ENCODE measurements at regions not wholly inside any gene's neighbourhood (a gene's known extent, or its start where the extent isn't known, plus 50 kb on each side); places are given as distances from the start of the nearest gene placed in this dataset.
"Not testable (repeated sequence)": the region's sequence is repeated elsewhere in the genome, so short reads cannot be mapped to it uniquely, and the experiment has no call there.

DNA sequence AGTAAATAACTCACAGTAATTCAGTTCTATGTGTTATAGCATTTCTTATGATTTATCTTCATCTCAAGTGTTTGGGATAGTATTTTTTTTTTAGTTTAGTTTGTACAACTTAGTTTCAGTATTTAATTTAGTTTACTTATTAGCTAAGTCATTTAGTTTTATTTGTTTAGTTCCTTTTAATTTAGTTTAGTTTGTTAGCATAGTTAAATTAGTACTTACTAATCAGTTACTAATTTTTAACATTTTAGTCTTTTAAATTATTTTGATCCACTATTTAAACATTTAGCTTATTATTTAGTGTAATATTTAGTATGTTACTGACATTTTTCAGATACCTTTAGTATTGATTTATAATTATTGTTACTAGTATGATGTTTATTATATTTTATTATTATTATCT is 85.2 kb upstream of the SIPA1L2 start:
- no peak for DNase-seq

GRCh38 chr1:232717911-232718310 is 87.3 kb upstream of the MAP10 start:
- DNase-seq: not testable (repeated sequence)

DNA sequence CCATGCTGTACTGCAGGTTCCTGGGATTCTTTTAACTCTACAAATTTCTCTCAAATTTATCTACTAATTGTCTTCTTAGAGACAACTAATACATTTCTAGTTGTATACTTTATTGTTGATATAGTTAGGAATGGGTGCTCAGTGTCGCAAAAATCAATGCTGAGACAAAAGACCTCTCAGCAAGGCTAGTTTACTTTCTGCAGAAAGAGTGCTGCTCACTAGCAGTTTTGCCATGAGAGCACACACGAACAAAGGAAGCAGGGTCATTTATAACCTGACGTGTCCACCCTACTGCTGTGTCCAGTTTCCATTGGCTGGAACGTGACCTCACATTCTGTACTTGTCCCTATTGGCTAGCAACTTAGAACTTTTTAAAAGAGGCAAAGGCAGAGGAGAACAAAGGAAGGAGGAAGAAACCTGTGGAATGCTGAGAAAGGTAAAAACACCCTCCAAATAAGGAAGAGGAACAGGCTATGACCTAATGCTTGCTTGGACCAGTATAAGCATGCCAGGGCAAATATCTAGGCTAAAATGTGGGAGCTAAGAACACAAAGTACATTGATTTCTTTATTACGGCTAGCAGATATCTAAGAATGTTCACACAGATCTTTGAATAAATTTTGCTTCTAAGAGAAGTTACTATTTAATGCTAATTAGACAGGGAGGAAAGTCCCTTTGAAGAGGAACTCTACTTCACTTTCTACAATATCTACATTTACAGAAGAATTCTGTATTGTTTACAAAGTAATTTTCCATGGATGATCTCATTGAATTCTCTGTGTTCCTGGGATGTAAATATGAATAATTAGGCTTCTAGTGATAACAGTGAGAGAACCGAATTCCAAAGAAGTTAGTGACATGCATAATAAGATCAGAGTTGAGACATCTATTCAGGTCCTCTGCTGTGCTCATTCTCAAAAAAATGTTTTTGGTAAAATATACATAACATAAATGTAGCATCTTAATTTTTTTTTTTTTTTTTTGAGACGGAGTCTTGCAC is 86.0 kb upstream of the MAP10 start:
- DNase-seq: no peak

DNA sequence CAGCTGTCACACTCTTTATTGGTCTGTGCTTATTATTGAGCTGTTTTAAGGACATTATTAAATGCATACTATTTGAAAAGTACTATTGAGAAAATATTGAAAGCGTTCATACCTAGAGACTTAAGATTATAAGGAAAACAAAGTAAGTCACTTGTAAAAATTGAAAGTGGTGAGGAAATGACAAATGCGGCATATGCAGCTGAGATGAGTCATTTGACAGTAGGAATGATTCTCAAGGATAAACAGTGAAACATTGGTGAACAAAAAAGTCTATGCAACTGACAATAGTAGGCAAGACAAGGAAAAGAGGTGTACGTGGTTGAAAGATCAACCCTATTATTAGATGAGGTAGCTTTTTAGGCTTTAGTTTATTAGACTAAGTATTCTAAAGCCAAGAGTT is 82.6 kb upstream of the MAP10 start:
- no peak for DNase-seq

- no peak for DNase-seq
Observed at GRCh38 chr1:232725305-232726047, 79.7 kb upstream of the MAP10 start.

GRCh38 chr1:232726048-232726779 is 79.0 kb upstream of the MAP10 start:
- DNase-seq: no peak

GRCh38 chr1:232728507-232729263 is 76.5 kb upstream of the MAP10 start:
- no peak for DNase-seq

DNA sequence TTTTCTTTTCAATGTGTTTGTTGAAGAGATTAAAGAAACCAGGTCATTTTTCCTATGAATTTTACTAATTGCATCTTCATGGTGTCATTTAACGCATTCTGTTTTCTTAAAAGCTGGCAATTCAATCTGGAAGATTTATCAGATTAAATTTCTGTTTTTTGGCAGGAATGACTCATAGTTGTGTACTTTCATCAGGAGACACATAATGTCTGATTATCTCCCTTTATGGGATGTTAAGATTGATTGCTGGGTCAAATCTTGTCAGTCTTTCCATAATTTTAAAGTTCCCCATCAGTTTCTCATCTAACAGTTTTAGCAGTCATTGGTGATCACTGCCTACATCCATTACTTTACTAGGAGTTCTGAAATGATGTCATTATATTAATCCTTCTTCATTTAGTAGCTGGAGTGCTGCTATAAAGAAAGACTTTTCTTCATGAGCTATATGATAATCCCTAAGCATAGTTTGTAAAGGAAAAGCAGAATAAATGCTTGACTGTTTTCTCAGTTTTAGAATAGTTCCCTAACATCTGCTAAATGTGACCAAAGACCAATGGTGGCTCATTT is 72.8 kb upstream of the MAP10 start:
- no peak for DNase-seq

DNA sequence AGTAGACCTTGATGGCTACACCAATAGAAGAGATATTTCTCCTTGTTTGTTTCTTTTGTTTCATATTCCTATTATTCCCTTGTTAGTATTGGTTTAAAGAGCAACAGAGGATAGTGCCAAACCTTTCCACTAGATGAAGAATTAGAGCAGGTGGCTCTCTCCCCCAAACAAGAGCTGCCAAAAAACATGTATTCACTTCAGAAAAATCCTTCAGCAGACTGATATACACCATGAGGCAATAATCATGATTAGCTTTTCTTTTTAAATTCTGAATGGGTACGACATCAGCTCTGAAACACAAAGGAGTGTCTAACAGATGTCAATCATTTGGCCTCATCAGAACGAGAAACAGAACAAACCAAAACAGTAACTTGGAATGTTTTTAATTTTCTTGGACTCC is 67.3 kb upstream of the MAP10 start:
- DNase-seq: no peak

DNA sequence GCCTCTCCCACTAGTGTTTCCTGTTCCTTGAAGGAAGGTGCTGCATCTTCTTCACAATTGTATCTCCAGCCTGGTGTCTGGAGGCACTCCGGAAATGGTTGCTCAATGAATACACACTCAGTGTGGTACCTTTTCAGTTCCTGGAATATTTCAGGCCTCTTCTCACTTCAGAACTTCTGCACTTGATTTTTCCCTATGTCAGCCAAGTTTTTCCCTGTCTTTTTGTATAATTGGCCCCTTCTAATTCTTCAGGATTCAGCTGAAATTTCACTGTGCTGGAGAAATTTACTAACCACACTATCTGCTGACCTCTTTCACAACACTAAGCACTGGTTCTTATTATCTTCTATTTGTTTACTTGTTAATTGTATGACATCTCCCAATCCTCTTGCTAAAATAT is 61.2 kb upstream of the MAP10 start:
- no peak for DNase-seq

DNA sequence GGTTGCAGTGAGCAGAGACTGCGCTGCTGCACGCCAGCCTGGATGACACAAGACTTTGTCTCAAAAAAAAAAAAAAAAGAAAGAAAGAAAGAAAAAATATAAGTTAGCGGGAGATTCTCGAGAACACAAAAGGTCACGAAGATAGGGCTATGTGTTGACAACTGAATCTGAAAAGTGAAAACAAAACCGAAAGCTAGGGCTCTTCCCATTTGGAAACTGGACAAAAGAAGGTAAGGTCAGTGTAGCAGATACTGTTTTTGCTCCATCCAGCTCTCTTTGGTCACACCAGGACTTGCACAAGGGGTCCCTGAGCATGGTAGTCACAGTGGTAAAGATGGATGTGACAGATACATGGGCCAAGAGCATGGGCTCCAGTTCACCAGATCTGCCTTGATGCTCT is 60.4 kb upstream of the MAP10 start:
- no peak for DNase-seq

GRCh38 chr1:232745698-232746097 is 59.5 kb upstream of the MAP10 start:
- not testable (repeated sequence) for DNase-seq

DNA sequence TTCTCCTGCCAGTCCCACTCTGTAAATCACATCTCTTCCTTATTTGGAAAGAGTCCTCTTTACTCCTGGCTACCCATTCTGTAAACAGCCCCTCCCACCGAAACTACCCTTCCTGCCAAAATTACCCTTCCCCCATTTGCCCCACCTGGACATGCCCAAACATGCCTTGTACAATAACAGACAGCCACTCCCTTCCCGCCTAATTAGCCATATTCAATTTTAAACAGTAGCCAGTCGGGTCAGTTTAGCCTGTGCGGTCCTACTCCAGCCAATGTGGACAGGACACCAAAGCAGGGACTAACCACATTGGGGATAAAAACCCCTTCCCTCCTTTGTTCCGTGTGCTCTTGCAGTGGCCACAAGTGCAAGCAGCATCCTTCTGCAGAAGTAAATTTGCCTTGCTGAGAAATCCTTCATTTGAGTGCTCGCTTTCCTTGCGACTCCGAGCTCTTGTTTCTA is 56.3 kb upstream of the MAP10 start:
- no peak for DNase-seq

- no peak for DNase-seq
Observed at GRCh38 chr1:232751393-232752140, 53.6 kb upstream of the MAP10 start.

DNA sequence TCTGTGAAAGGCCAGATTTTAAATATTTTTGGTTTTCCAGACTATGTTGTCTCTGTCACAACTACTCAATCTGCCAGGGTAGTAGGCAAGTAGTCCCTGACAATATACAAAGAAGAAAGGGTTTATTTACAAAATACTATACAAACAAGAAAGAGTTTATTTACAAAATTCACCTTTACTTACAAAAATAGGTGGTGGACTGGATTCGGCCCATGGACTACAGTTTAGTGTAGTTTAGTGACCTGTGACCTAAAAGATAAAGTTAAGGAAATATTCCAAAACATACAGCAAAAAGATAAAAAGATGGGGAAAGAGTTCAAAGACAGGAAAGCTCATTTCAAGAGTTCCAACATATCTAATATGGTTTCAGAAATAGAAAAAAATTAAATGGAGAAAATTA is 52.9 kb upstream of the MAP10 start:
- no peak for DNase-seq

- no peak for DNase-seq
Observed at GRCh38 chr1:232754930-232755329, 50.3 kb upstream of the MAP10 start.
